NCI-H524 treated with DMSO at 0.1 percent for 48 hours (cell line): ENCODE measurements at regions not wholly inside any gene's neighbourhood (a gene's known extent, or its start where the extent isn't known, plus 50 kb on each side); places are given as distances from the start of the nearest gene placed in this dataset.
"Not testable (repeated sequence)": the region's sequence is repeated elsewhere in the genome, so short reads cannot be mapped to it uniquely, and the experiment has no call there.

Source experiments
- DNase-seq: peaks from one replicate; lab custom pipeline; 2025; lab: John Stamatoyannopoulos, UW

GRCh38 chr13:61215116-61215515 is 200.5 kb downstream of the PCDH20 start:
- no peak for DNase-seq

GRCh38 chr13:61214551-61214950 is 201.1 kb downstream of the PCDH20 start:
- DNase-seq, result no peak

- not testable (repeated sequence) for DNase-seq
Observed at GRCh38 chr13:61205898-61206297, 209.8 kb downstream of the PCDH20 start.

- no peak for DNase-seq
Observed at GRCh38 chr13:61204025-61204424, 211.6 kb downstream of the PCDH20 start.

GRCh38 chr13:61202042-61202441 is 213.6 kb downstream of the PCDH20 start:
- no peak for DNase-seq

- no peak for DNase-seq
Observed at GRCh38 chr13:61192826-61193225, 222.8 kb downstream of the PCDH20 start.

GRCh38 chr13:61188057-61188456 is 227.6 kb downstream of the PCDH20 start:
- no peak for DNase-seq

- DNase-seq, result no peak
Observed at GRCh38 chr13:61187471-61187870, 228.2 kb downstream of the PCDH20 start.

- no peak for DNase-seq
Observed at GRCh38 chr13:61183670-61184069, 232.0 kb downstream of the PCDH20 start.

- no peak for DNase-seq
Observed at GRCh38 chr13:61180234-61180633, 235.4 kb downstream of the PCDH20 start.

GRCh38 chr13:61179741-61180140 is 235.9 kb downstream of the PCDH20 start:
- no peak for DNase-seq

- no peak for DNase-seq
Observed at GRCh38 chr13:61170856-61171255, 244.8 kb downstream of the PCDH20 start.

GRCh38 chr13:61162636-61163035 is 253.0 kb downstream of the PCDH20 start:
- DNase-seq, result no peak

GRCh38 chr13:61162106-61162505 is 253.5 kb downstream of the PCDH20 start:
- DNase-seq, result no peak

- DNase-seq, result no peak
Observed at GRCh38 chr13:61156753-61157152, 258.9 kb downstream of the PCDH20 start.

GRCh38 chr13:61151062-61151461 is 264.6 kb downstream of the PCDH20 start:
- no peak for DNase-seq

GRCh38 chr13:61149331-61149730 is 266.3 kb downstream of the PCDH20 start:
- no peak for DNase-seq

- DNase-seq, result no peak
Observed at GRCh38 chr13:61148691-61149315, 266.8 kb downstream of the PCDH20 start.

- DNase-seq, result no peak
Observed at GRCh38 chr13:61148211-61148610, 267.4 kb downstream of the PCDH20 start.

GRCh38 chr13:61146571-61146970 is 269.1 kb downstream of the PCDH20 start:
- no peak for DNase-seq

GRCh38 chr13:61146158-61146557 is 269.5 kb downstream of the PCDH20 start:
- DNase-seq, result no peak

- peak; percentile 61 for DNase-seq
Observed at GRCh38 chr13:61144834-61145593, 270.6 kb downstream of the PCDH20 start.

GRCh38 chr13:61144301-61144700 is 271.3 kb downstream of the PCDH20 start:
- no peak for DNase-seq

- no peak for DNase-seq
Observed at GRCh38 chr13:61142506-61142905, 273.1 kb downstream of the PCDH20 start.
